GM12878 (cell line): ENCODE measurements at regions not wholly inside any gene's neighbourhood (a gene's known extent, or its start where the extent isn't known, plus 50 kb on each side); places are given as distances from the start of the nearest gene placed in this dataset.

Experiments used
- ATAC-seq: fragments of 200-7000 bp; cut with Tn5 transposase; 3 replicates; pipeline ENCODE4 v1.9.1; 2020; ENCODE audit warnings: mild to moderate bottlenecking, moderate library complexity
- BruUV-seq: library from RNA; stranded (reverse); fragments of 400-500 nt; replicated peaks from 2 replicates; lab custom pipeline; 2021; lab: Mats Ljungman, UMichigan
- CTCF ChIA-PET: fragments of 300-600 bp; sonication (Branson Sonifier 250); formaldehyde crosslinking; extraction: SDS; loops from one replicate; lab custom pipeline; 2021; ENCODE audit warnings: inconsistent platforms; lab: Yijun Ruan, JAX
- POLR2A ChIA-PET: fragments of 350-600 bp; formaldehyde crosslinking; extraction: SDS; loops from one replicate; lab custom pipeline; 2021; ENCODE audit warnings: inconsistent platforms; lab: Charles Lee
- RAD21 ChIA-PET: fragments of 300-600 bp; sonication (Branson Sonifier 250); formaldehyde crosslinking; loops from one replicate; lab custom pipeline; 2023; ENCODE audit warnings: antibody characterized with exemption; ENCODE audit not compliant: unreplicated experiment; lab: Charles Lee
- SMC1A ChIA-PET: fragments of 300-600 bp; sonication (Branson Sonifier 250); formaldehyde crosslinking; loops from one replicate; lab custom pipeline; 2023; ENCODE audit not compliant: unreplicated experiment, uncharacterized antibody; lab: Charles Lee
- DNase-seq: peaks from one replicate; pipeline ENCODE4 v3.0.0-alpha.2; 2011; ENCODE audit warnings: low read depth, low spot score
- FAIRE-seq: peaks from 3 replicates; lab custom pipeline; 2011; peaks lifted over from hg19 to GRCh38; lab: Jason Lieb, UNC
- H2AFZ ChIP-seq: 2 replicates; pipeline ENCODE4 v1.6.0; 2011; ENCODE audit warnings: low read depth, low read length, control low read depth; ENCODE audit not compliant: control insufficient read depth
- H3K27ac ChIP-seq: 2 replicates; pipeline ENCODE4 v1.5.1; 2011; ENCODE audit warnings: control low read depth; ENCODE audit not compliant: control insufficient read depth, insufficient read depth
- H3K27me3 ChIP-seq, 2 experiments: replicated peaks in 1 of 2; 2 replicates each; pipeline versions ENCODE4 v1.6.0 to v1.6.1; 2011; ENCODE audit warnings: low read length in 1 of 2; ENCODE audit not compliant: control insufficient read depth in 2 of 2, insufficient read depth in 2 of 2
- H3K36me3 ChIP-seq, 2 experiments: 2 replicates each; pipeline ENCODE4 v1.5.1; 2011; ENCODE audit warnings: low read length in 1 of 2; ENCODE audit not compliant: control insufficient read depth in 2 of 2, insufficient read depth in 2 of 2
- H3K4me1 ChIP-seq: 2 replicates; pipeline ENCODE4 v1.6.1; 2011; ENCODE audit warnings: mild to moderate bottlenecking, low read length, moderate library complexity, mixed read lengths; ENCODE audit not compliant: control insufficient read depth, insufficient read depth
- H3K4me2 ChIP-seq: 2 replicates; pipeline ENCODE4 v1.6.0; 2011; ENCODE audit warnings: control low read depth; ENCODE audit not compliant: control insufficient read depth, insufficient read depth
- H3K4me3 ChIP-seq: fragments of 200-600 bp; sonication (generic); 2 replicates; pipeline ENCODE4 v1.5.1; 2016
- H3K79me2 ChIP-seq: 2 replicates; pipeline ENCODE4 v1.6.0; 2011; ENCODE audit warnings: low read length; ENCODE audit not compliant: control insufficient read depth, insufficient read depth
- H3K9ac ChIP-seq: 2 replicates; pipeline ENCODE4 v1.8.0; 2011; ENCODE audit warnings: low read length, control low read depth, mixed read lengths; ENCODE audit not compliant: control insufficient read depth, insufficient read depth
- H3K9me3 ChIP-seq: replicated peaks from 3 replicates; pipeline ENCODE4 v1.5.1; 2011; ENCODE audit warnings: mild to moderate bottlenecking, low read length; ENCODE audit not compliant: control insufficient read depth, insufficient read depth
- H4K20me1 ChIP-seq: 2 replicates; pipeline ENCODE4 v1.6.0; 2011; ENCODE audit not compliant: control insufficient read depth, insufficient read depth
- FOXK2 ChIP-seq: fragments of 450-650 bp; IDR thresholded peaks from 2 replicates; pipeline ENCODE4 v1.6.1; 2017; ENCODE audit warnings: mild to moderate bottlenecking, moderate library complexity
- NBN ChIP-seq: fragments of 450-650 bp; IDR thresholded peaks from 2 replicates; pipeline ENCODE4 v1.6.1; 2016
- RAD21 ChIP-seq: IDR thresholded peaks from 2 replicates; pipeline ENCODE4 v1.6.1; 2011; ENCODE audit warnings: mild to moderate bottlenecking, low read depth, low read length, moderate library complexity; ENCODE audit not compliant: insufficient read depth
- SMC3 ChIP-seq: IDR thresholded peaks from 2 replicates; pipeline ENCODE4 v1.6.1; 2011; ENCODE audit warnings: low read length, improper control_type of control experiment, borderline replicate concordance
- ZZZ3 ChIP-seq: IDR thresholded peaks from 2 replicates; pipeline ENCODE4 v1.6.1; 2011; ENCODE audit warnings: low read depth; ENCODE audit not compliant: control insufficient read depth, insufficient read length
- WGBS: methylation state at CpG from one replicate; pipeline ENCODE4 v1.1.6; 2016; ENCODE audit warnings: low lambda C conversion rate; ENCODE audit not compliant: insufficient replicate concordance, insufficient coverage; ENCODE audit errors: missing lambda C conversion rate; 5-methylcytosine and 5-hydroxymethylcytosine counted together
- in situ Hi-C: fragments of 300-500 bp; cut with MboI; formaldehyde crosslinking; loops from 9 replicates; pipeline ENCODE4 v1.14.3; 2018; ENCODE audit warnings: mixed read lengths
- intact Hi-C: fragments of 100-400 bp; cut with micrococcal nuclease; formaldehyde crosslinking; loops from one replicate; pipeline ENCODE4 v1.14.2; 2022; ENCODE audit not compliant: unreplicated experiment
- TF ChIP-seq, protein P1 (sequence below), 3 experiments: IDR thresholded peaks in 2 of 3; conservative IDR thresholded peaks in 1 of 3; 2 replicates each; pipeline ENCODE4 v1.5.1; 2011; ENCODE audit warnings: low read depth in 3 of 3, low read length in 3 of 3, mild to moderate bottlenecking in 3 of 3, control low read depth in 2 of 3, moderate library complexity in 2 of 3, inconsistent platforms in 1 of 3, mixed read lengths in 1 of 3; ENCODE audit not compliant: control insufficient read depth in 2 of 3, insufficient read depth in 1 of 3; ENCODE audit errors: extremely low read depth in 1 of 3

DNA sequence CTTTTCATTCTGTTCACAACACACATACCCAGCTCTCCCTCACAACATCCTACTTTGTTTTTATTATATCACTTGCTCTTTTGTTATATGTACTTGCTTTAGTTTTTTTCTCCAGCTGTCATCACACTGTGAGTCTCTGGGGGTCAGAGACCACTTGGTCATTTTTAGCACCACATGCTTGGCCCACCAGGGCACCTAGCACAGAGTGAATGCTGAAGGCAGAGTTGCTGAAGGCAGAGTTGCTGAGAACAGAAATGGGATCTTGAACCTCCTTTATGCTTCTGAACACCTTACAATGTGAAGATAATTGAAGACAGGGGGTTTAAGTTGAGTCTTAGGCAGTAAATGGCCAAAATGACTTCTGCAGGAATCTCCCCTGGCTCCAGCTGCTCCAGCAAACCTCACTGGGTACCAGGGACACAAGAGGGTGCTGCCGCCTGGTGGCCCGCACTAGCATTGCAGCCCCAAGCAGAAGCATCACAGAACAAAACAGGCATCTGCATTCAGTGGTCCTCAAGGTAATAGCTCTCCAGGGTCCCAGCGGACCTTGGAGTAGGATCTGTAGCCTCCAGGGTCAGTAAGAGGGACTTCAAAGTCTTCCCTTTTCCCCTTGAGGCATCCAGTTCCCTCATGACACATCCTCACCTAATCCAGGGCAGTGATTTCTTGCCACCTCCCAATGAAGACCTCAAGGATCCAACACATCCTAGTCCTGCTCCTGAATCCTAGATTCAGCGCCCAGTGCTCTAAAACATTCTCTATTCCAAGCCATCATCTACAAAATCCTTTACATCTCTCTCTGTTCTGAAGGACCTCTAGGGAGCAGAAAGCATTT is 1972.6 kb downstream of the TP53TG3F start:
- CTCF ChIA-PET = interaction anchor here (0.7 to 2.1 kb wide), 10 partner anchors 11 to 162 kb away, joined by 3 to 8 read pairs (median 4); no protein-coding TSS in a partner anchor
- in situ Hi-C loops (loop anchor here (5.0 kb wide), 1 partner anchor 50 kb away; no protein-coding TSS in a partner anchor), intact Hi-C loops (no loop called here)
- Histone ChIP-seq H3K27me3 (no peaks in the 10 kb centered on the region), H3K9ac (no peak overlapping the region), H3K4me1 (no peaks in the 10 kb centered on the region), H4K20me1 (no peaks in the 10 kb centered on the region), H3K79me2 (no peaks in the 10 kb centered on the region), H2AFZ (no peak overlapping the region), H3K36me3 (no peaks in the 10 kb centered on the region), H3K27ac (no peak overlapping the region), H3K4me3 (no peak overlapping the region), H3K4me2 (no peak overlapping the region), H3K9me3 (no peaks in the 10 kb centered on the region; the same call in 2 of the 3 replicates)
- FAIRE-seq (no peak), ATAC-seq (no peak), DNase-seq (no peak)
- WGBS = 2% methylated on average over 4 of the region's 4 CpGs
- BruUV-seq = no TSS peak
- POLR2A ChIA-PET = no interaction called here
- RAD21 ChIA-PET = interaction anchor here (1.7 kb wide), 1 partner anchor 39 kb away, joined by 7 read pairs; no protein-coding TSS in a partner anchor
- TF ChIP-seq NBN = no peak
- peak; percentile 37 for TF ChIP-seq RAD21
- no peak for TF ChIP-seq ZZZ3
- peak; percentile 22; the same call in 1 of the 2 replicates for TF ChIP-seq SMC3
- TF ChIP-seq, protein P1, sequence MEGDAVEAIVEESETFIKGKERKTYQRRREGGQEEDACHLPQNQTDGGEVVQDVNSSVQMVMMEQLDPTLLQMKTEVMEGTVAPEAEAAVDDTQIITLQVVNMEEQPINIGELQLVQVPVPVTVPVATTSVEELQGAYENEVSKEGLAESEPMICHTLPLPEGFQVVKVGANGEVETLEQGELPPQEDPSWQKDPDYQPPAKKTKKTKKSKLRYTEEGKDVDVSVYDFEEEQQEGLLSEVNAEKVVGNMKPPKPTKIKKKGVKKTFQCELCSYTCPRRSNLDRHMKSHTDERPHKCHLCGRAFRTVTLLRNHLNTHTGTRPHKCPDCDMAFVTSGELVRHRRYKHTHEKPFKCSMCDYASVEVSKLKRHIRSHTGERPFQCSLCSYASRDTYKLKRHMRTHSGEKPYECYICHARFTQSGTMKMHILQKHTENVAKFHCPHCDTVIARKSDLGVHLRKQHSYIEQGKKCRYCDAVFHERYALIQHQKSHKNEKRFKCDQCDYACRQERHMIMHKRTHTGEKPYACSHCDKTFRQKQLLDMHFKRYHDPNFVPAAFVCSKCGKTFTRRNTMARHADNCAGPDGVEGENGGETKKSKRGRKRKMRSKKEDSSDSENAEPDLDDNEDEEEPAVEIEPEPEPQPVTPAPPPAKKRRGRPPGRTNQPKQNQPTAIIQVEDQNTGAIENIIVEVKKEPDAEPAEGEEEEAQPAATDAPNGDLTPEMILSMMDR (IDR thresholded peaks at IDR 0.05 in 2 of 3, conservative IDR thresholded peaks at IDR 0.05 in 1 of 3; ENCODE audit: control insufficient read depth in 2 of 3, extremely low read depth in 1 of 3, insufficient read depth in 1 of 3, low read depth in 3 of 3, low read length in 3 of 3) = peak; percentile 38 to 76 (median 62)
- no peak for TF ChIP-seq FOXK2
- SMC1A ChIA-PET = interaction anchor here (1.0 to 1.2 kb wide), 2 partner anchors 25 to 40 kb away, joined by 4 to 5 read pairs; no protein-coding TSS in a partner anchor
